CD4-positive, alpha-beta T cell treated with Interleukin-17A for 1 hour (primary cell): ENCODE measurements at regions not wholly inside any gene's neighbourhood (a gene's known extent, or its start where the extent isn't known, plus 50 kb on each side); places are given as distances from the start of the nearest gene placed in this dataset.

Source experiments
- DNase-seq: peaks from one replicate; pipeline ENCODE4 v3.0.0-alpha.2; 2020

DNA sequence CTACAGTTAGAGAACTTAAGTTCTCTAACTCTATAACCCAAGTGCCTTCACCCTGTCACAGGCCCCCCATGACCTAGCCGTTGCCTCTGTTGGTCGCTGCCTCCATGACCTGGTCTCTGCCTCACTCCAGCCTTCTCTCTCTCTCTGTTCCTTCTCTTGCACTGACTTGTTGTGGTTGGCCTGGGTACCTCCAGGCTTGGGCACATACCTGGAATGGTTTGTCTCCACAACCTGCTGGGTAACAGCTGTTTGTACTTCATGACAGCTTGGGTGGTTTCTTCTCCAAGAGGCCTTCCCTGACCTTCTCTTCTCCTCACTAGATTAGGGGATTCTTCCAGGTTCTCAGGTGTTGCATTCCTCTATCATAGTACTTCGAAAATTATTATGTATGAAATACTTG is 371.6 kb upstream of the USP24 start:
- no peak for DNase-seq

DNA sequence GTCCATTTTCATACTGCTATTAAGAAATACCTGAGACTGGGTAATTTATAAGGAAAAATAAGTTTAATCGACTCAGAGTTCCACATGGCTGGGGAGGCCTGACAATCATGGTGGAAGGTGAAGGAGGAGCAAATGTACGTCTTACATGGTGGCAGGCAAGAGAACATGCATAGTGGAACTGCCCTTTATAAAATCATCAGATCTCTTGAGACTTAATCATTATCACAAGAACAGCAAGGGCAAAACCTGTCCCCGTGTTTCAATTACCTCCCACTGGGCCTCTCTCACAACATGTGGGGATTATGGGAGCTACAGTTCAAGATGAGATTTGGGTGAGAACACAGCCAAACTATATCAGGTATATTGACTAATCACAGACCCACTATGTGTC is 370.2 kb upstream of the USP24 start:
- no peak for DNase-seq

DNA sequence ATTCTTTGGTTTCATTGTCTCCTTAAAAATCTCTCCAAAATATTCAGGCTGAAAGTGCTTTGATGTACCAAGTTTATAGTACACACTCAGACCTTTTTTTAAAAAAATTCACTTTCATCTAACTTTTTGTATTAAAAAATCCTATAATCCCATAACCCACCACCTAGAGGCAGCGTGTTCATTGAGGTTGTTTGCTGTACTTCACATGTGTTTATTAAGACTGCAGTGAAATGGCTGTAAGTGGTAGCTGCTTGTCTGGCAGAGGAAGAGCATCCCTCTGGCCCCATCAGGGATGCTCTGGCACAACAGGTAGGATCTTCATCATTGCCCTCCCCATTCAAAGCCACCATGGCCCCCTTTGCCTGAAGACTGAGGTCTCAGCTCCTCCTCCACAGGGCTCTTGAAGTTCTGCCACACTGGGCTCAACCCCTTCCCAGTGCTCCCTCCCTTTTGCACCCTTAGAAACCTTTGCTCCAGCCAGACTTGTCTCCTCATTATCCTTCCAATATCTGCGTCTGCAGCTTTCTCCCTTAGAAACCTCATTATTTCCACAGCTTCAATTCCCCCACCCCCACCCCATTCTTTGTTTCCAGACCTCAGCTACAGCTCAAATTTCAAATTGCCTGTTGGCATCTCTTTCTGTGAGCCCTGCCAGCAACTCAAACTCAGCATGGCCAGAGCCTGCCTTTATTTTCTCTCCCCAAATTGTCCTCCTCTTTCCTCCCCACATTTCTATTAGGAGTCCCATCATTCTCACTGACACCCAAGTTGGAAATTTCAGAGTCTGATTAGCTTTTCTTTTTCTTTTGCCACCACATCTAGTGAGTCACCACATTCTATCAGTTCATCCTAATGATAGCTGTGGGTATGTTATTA is 369.6 kb upstream of the USP24 start:
- DNase-seq = no peak

DNA sequence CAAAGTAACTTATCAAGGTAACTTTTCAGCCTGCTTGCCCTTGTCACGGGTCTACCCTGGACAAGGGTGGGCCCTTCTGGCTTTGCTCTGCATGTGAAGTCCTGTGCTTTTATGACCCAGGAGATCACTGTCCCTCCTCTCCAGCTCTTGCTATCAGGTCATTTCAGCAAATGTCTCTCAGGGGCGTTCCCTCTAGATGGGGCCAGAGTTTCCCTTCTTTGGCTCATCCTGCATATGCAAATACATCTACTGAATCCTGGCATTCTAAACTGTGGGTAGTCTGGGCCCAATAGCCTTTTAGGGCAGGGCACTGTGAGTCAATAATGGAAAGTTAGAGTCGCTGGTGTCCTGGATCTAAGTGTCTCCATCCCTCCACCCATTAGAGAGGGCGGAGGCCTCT is 366.9 kb upstream of the USP24 start:
- DNase-seq = no peak

GRCh38 chr1:55580845-55581332 is 365.7 kb upstream of the USP24 start:
- DNase-seq = no peak

GRCh38 chr1:55579332-55580001 is 364.3 kb upstream of the USP24 start:
- no peak for DNase-seq

DNA sequence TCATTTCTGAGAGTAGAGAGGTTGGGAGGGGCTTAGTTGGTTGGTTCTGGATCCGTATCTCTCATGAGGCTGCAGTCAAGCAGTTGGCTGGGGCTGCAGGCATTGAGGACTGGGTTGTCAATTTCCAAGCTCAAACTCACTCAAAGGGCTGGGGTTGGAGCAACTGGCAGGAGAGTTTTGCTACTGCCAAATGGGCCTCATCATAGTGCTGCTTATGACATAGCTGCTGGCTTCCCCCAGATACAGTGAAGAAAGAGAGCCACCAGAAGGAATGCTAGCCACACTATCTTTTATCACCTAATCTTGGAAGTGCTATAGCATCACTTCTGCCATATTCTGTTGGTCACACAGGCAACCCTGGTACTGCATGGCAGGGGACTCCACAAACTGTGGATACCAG is 363.5 kb upstream of the USP24 start:
- DNase-seq = no peak

DNA sequence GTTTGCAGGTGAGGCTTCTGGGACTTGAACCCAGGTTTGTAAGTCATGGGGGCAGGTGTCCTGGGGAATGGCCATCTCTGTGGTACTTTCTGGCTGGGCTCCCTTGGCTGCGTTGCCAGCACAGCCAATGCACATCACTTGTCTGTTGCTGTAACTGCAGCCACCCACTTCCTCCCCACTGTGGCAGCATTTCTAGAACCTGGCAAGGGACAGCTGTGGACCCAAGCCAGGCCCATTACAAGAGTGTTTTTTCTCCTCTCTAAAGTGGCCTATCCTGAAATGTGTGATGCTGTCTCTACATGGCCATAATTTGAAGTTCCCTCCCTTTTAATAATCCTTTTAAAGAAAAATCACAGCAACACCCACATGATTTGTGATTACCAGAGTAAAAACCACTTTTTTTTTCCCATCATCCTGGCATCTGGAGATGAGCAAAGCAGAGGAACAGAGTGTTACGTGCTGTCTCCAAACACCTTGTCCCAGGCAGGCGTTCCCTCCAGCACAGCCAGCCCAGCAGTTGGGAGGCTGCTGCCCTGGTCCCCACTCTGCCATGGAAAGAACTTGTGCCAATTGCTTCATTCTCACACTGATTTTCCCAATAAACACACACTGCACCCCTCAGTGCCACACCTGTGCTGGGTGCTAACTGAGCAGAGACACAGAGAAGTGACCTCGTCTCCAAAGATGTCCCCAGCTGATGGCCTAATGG is 360.6 kb upstream of the USP24 start:
- DNase-seq = no peak

- DNase-seq = no peak
These were observed 359.6 kb upstream of the USP24 start for GRCh38 chr1:55574691-55575225.

DNA sequence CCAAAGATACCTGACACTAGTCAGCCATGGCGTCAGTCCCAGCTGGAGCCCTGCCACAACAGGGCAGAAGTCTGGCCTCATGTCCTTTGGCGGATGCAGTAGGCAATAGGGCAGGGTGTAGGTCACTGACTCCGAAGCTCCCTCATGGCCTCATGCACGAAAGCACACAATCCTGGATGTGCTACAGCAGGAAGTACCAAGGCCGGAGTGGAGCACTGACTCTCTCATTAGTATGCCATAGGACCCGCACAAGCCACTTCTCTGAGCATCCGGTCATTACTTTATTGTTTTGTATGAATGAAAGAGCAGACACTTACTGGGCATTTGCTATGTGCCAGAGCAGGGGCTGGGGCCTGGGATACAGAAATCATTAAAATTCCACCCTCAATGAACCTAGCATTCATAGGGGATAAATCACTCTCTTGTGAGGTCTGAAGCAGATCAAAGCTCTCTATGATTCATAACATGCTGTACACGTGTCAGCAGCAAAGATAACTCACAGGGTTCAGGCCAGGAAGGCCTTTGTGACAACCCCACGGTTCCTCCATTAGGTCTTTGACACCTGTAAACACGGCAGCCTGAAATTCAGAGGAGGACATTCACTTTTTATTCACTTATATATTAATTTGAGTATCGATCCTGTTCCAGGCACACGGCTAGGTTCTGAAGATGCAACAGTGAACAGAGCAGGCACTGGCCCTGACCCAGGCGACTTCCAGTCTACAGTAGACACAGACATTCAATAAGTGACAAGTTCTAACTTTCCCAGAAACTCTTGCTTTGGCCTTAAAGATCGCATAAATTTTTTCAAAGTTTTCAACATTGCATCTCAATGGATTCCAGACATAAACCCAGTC is 357.9 kb upstream of the USP24 start:
- DNase-seq = no peak

GRCh38 chr1:55571767-55572166 is 356.6 kb upstream of the USP24 start:
- DNase-seq = no peak

DNA sequence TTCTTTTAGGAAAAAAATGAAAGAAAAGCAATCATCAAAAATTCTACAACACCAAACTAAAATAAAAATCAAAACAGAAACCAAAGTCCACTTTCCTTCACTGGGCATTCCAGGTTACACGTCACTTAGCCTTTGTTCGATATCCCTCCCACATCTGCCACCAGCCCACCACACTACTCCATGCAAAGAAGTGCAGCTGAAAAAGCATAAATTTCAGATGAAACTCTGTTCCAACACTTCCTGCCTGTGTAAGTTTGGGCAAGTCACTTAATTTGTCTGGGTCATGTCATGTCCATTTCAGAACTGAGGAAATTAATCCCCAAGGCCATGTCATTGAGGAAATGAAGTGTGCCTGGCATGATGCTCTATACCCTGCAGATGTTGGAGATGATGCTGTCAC is 354.3 kb upstream of the USP24 start:
- no peak for DNase-seq

- DNase-seq = no peak
These were observed 353.6 kb upstream of the USP24 start for GRCh38 chr1:55568732-55569131.

GRCh38 chr1:55560266-55560665 is 345.1 kb upstream of the USP24 start:
- DNase-seq = no peak

GRCh38 chr1:55559842-55560241 is 344.7 kb upstream of the USP24 start:
- DNase-seq = no peak

GRCh38 chr1:55559161-55559611 is 344.0 kb upstream of the USP24 start:
- DNase-seq = no peak

- no peak for DNase-seq
These were observed 343.4 kb upstream of the USP24 start for GRCh38 chr1:55558515-55558914.

GRCh38 chr1:55555956-55556725 is 341.0 kb upstream of the USP24 start:
- no peak for DNase-seq

DNA sequence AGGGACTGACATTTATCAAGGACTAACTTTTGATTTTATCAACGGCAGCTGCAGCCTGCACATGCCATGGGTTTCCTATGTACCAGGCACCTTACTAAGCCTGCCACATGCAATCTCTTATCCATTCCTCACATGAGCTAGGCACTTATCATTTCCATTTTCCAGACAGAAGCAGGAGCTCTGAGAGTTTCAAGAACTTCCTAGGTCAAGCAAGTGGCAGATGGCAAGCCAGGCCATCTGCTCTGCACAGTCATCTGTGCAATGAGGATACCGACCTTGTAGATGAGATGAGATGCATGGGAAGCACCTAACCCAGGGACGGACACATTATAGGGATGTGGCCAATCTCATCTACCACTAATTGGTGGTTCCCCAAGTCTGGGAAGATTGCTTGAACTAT is 339.4 kb upstream of the USP24 start:
- no peak for DNase-seq

DNA sequence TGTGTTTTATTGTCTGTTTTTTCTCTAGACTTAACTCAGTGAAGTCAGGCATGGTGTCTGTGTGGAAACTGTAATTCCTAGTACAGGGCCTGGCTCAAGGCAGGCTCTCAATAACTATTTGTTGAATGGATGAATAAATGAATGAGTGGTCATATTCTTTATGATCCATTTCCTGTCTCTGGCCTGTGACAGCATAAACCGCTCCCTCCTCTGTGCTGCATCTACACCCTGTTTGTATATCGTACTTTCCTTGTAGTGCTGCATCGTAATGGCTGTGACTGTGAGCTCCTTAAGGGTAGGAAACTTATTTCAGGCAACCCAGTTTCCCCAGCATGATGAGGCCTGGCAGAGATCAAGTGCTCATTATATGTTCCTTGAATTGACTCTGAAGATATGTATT is 337.5 kb upstream of the USP24 start:
- no peak for DNase-seq

- DNase-seq = no peak
These were observed 332.2 kb upstream of the USP24 start for GRCh38 chr1:55547405-55547804.

GRCh38 chr1:55546553-55546952 is 331.4 kb upstream of the USP24 start:
- no peak for DNase-seq
